Keratinocyte (primary cell): ENCODE measurements at regions not wholly inside any gene's neighbourhood (a gene's known extent, or its start where the extent isn't known, plus 50 kb on each side); places are given as distances from the start of the nearest gene placed in this dataset.
"Not testable (repeated sequence)": the region's sequence is repeated elsewhere in the genome, so short reads cannot be mapped to it uniquely, and the experiment has no call there.

ENCODE experiments used
- DNase-seq: peaks from one replicate; pipeline ENCODE4 v3.0.0-alpha.2; 2011; ENCODE audit warnings: low read depth, missing footprints, low spot score
- FAIRE-seq: peaks from 2 replicates; lab custom pipeline; 2011; peaks lifted over from hg19 to GRCh38; lab: Jason Lieb, UNC
- H2AFZ ChIP-seq: 2 replicates; pipeline ENCODE4 v1.6.0; 2012; ENCODE audit warnings: low read length, control low read depth, inconsistent platforms; ENCODE audit not compliant: control insufficient read depth
- H3K27ac ChIP-seq: 2 replicates; pipeline ENCODE4 v1.5.1; 2011; ENCODE audit warnings: low read length; ENCODE audit not compliant: control insufficient read depth, insufficient read depth
- H3K27me3 ChIP-seq: 3 replicates; pipeline ENCODE4 v1.6.0; 2011; ENCODE audit warnings: low read length; ENCODE audit not compliant: control insufficient read depth, insufficient read depth; ENCODE audit errors: extremely low read depth
- H3K36me3 ChIP-seq, 2 experiments: 2 replicates in 1 of 2; 3 replicates in 1 of 2; pipeline ENCODE4 v1.5.1; 2011; ENCODE audit warnings: low read length in 2 of 2, mild to moderate bottlenecking in 1 of 2; ENCODE audit not compliant: control insufficient read depth in 2 of 2, insufficient read depth in 2 of 2; ENCODE audit errors: extremely low read depth in 1 of 2
- H3K4me1 ChIP-seq: 3 replicates; pipeline ENCODE4 v1.5.1; 2011; ENCODE audit warnings: low read length; ENCODE audit not compliant: control insufficient read depth, insufficient read depth; ENCODE audit errors: extremely low read depth
- H3K4me2 ChIP-seq: 3 replicates; pipeline ENCODE4 v1.6.0; 2011; ENCODE audit warnings: low read depth, low read length; ENCODE audit not compliant: control insufficient read depth, insufficient read depth; ENCODE audit errors: extremely low read depth
- H3K4me3 ChIP-seq, 3 experiments: fragments of 200-600 bp in 1 of 3; sonication (generic) in 1 of 3; 2 replicates in 2 of 3; 3 replicates in 1 of 3; pipeline ENCODE4 v1.5.1; 2011 to 2016; ENCODE audit warnings: low read length in 3 of 3, mild to moderate bottlenecking in 3 of 3, control low read depth in 2 of 3, inconsistent platforms in 1 of 3, low read depth in 1 of 3, mixed read lengths in 1 of 3, mixed run types in 1 of 3, moderate library complexity in 1 of 3; ENCODE audit not compliant: control insufficient read depth in 2 of 3, insufficient read depth in 2 of 3; ENCODE audit errors: extremely low read depth in 1 of 3
- H3K79me2 ChIP-seq: 2 replicates; pipeline ENCODE4 v1.6.0; 2012; ENCODE audit warnings: low read length; ENCODE audit not compliant: control insufficient read depth, insufficient read depth
- H3K9ac ChIP-seq: 3 replicates; pipeline ENCODE4 v1.6.0; 2011; ENCODE audit warnings: low read length; ENCODE audit not compliant: control insufficient read depth, insufficient read depth; ENCODE audit errors: extremely low read depth
- H3K9me1 ChIP-seq: 3 replicates; pipeline ENCODE4 v1.6.0; 2011; ENCODE audit warnings: low read length; ENCODE audit not compliant: control insufficient read depth, insufficient read depth; ENCODE audit errors: extremely low read depth
- H3K9me3 ChIP-seq: 2 replicates; pipeline ENCODE4 v1.5.1; 2012; ENCODE audit warnings: low read depth, low read length; ENCODE audit not compliant: control insufficient read depth
- H4K20me1 ChIP-seq: 3 replicates; pipeline ENCODE4 v1.6.0; 2011; ENCODE audit warnings: low read length; ENCODE audit not compliant: control insufficient read depth, insufficient read depth; ENCODE audit errors: extremely low read depth
- CTCF ChIP-seq, 3 experiments: IDR thresholded peaks in 1 of 3; conservative IDR thresholded peaks in 1 of 3; optimal IDR thresholded peaks in 1 of 3; 2 replicates in 2 of 3; 3 replicates in 1 of 3; pipeline versions ENCODE3 to v1.5.1; 2011; ENCODE audit warnings: low read length in 3 of 3, mild to moderate bottlenecking in 3 of 3, moderate library complexity in 2 of 3, control low read depth in 1 of 3, inconsistent platforms in 1 of 3; ENCODE audit not compliant: insufficient read depth in 2 of 3; ENCODE audit errors: extremely low read depth in 1 of 3
- EZH2 ChIP-seq: IDR thresholded peaks from one replicate; pipeline ENCODE4 v1.6.1; 2012; ENCODE audit warnings: inconsistent platforms, mild to moderate bottlenecking, low read length, moderate library complexity
- dilution Hi-C: fragments of 300-500 bp; cut with MboI; formaldehyde crosslinking; loops from one replicate; pipeline ENCODE4 v1.7.0; 2020; ENCODE audit warnings: low sequenced_read_pairs; ENCODE audit not compliant: extremely low pct_ligation_motif_present

DNA sequence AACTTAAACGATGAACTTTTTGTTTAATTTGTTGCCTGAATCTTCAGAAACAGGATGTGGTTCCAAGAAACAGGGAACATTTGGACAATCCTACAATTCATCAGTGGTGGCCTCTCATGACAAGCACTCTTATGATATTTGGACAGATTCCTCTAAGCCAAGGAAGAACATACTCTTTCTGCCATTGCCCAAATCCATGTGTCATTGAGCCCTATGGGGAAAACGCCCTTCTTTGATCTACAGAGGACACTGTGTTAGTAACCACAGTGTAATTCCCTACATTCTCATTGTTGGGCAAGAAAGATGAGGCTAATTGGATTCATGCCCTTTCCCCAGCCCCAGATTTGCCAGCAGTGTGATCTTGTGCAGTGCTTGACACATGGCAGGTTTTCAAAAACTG lies 167.7 kb upstream of the PTCH1 start:
- Histone ChIP-seq H3K4me2 (no peak overlapping the region), H3K36me3 (no peaks in the 10 kb centered on the region), H4K20me1 (no peaks in the 10 kb centered on the region), H3K9me1 (no peaks in the 10 kb centered on the region), H3K4me3 (no peak overlapping the region), H3K79me2 (no peaks in the 10 kb centered on the region), H3K9ac (no peak overlapping the region), H3K27me3 (peaks cover 2% of the 10 kb centered on the region), H3K27ac (no peak overlapping the region), H2AFZ (no peak overlapping the region), H3K9me3 (no peaks in the 10 kb centered on the region), H3K4me1 (no peaks in the 10 kb centered on the region)
- FAIRE-seq (no peak), DNase-seq (no peak)
- no peak for TF ChIP-seq EZH2
- no peak for TF ChIP-seq CTCF (optimal IDR thresholded peaks at IDR 0.05 in 1 of 3, IDR thresholded peaks at IDR 0.05 in 1 of 3, conservative IDR thresholded peaks at IDR 0.05 in 1 of 3; ENCODE audit: extremely low read depth in 1 of 3, insufficient read depth in 2 of 3, low read length in 3 of 3)
- dilution Hi-C loops, result no loop called here

DNA sequence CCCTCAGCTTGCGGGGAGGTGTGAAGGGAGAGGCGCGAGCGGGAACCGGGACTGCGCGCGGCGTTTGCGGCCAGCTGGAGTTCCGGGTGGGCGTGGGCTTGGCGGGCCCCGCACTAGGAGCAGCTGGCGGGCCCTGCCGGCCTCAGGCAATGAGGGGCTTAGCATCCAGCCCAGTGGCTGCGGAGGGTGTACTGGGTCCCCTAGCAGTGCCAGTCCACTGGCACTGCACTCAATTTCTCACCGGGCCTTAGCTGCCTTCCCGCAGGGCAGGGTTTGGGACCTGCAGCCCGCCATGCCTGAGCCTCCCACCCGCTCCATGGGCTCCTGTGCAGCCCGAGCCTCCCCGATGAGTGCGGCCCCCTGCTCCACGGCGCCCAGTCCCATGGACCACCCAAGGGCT lies 163.5 kb upstream of the PTCH1 start:
- DNase-seq, H3K9me3 ChIP-seq, H3K27ac ChIP-seq, H2AFZ ChIP-seq, H4K20me1 ChIP-seq, H3K36me3 ChIP-seq, H3K79me2 ChIP-seq, FAIRE-seq, H3K9ac ChIP-seq, H3K4me2 ChIP-seq, H3K27me3 ChIP-seq, H3K4me1 ChIP-seq, H3K9me1 ChIP-seq, H3K4me3 ChIP-seq, dilution Hi-C loops: not testable (repeated sequence)

DNA sequence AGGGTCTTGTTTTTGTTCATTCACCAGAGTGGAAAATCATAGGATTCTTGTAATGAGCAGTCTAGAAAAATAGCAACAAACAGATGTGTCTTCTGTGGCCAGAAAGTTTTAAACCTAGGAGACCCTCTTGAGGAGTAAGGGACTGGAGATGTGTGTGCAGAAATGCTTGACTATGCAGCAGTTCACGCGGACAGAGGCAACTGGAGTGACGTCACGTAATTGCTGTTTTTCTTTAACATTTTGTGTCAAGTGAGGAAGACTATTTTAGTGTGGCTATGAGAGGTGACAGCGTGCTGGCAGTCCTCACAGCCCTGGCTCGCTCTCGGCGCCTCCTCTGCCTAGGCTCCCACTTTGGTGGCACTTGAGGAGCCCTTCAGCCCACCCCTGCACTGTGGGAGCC lies 163.1 kb upstream of the PTCH1 start:
- Histone ChIP-seq H3K4me1 (no peaks in the 10 kb centered on the region), H2AFZ (no peak overlapping the region), H3K27ac (no peak overlapping the region), H3K79me2 (no peaks in the 10 kb centered on the region), H3K9me1 (no peaks in the 10 kb centered on the region), H3K4me2 (no peak overlapping the region), H3K9me3 (no peaks in the 10 kb centered on the region), H4K20me1 (no peaks in the 10 kb centered on the region), H3K27me3 (peaks cover 4% of the 10 kb centered on the region), H3K36me3 (no peaks in the 10 kb centered on the region), H3K4me3 (no peak overlapping the region), H3K9ac (no peak overlapping the region)
- DNase-seq (no peak), FAIRE-seq (no peak)
- TF ChIP-seq CTCF (optimal IDR thresholded peaks at IDR 0.05 in 1 of 3, IDR thresholded peaks at IDR 0.05 in 1 of 3, conservative IDR thresholded peaks at IDR 0.05 in 1 of 3; ENCODE audit: extremely low read depth in 1 of 3, insufficient read depth in 2 of 3, low read length in 3 of 3), result no peak
- TF ChIP-seq EZH2, result no peak
- dilution Hi-C loops, result no loop called here
